Vagina (tissue), 2 donors: ENCODE measurements at regions not wholly inside any gene's neighbourhood (a gene's known extent, or its start where the extent isn't known, plus 50 kb on each side); places are given as distances from the start of the nearest gene placed in this dataset.

Experiments used
- DNase-seq, 2 donors: peaks; one replicate each; pipeline ENCODE4 v3.0.0-alpha.2; 2017; ENCODE audit errors: extremely low spot score in 2 of 2
- H3K27ac ChIP-seq: fragments of 200-600 bp; sonication (generic); one replicate; pipeline ENCODE4 v1.5.1; 2019
- H3K27me3 ChIP-seq: fragments of 200-600 bp; sonication (generic); one replicate; pipeline ENCODE4 v1.5.1; 2019
- H3K36me3 ChIP-seq, 2 donors: fragments of 200-600 bp; sonication (generic); one replicate each; pipeline ENCODE4 v1.5.1; 2017 to 2019
- H3K4me1 ChIP-seq: fragments of 200-600 bp; sonication (generic); one replicate; pipeline ENCODE4 v1.5.1; 2019
- H3K4me3 ChIP-seq, 2 donors: fragments of 200-600 bp; sonication (generic); 1 replicate in 1 of 2; 2 replicates in 1 of 2; pipeline ENCODE4 v1.5.1; 2016 to 2019
- H3K9me3 ChIP-seq: fragments of 200-600 bp; sonication (generic); one replicate; pipeline ENCODE4 v1.5.1; 2019
- POLR2A ChIP-seq, 2 donors: fragments of 450-650 bp; IDR thresholded peaks; one replicate each; pipeline ENCODE4 v1.6.1; 2017; ENCODE audit warnings: antibody characterized with exemption in 2 of 2, mild to moderate bottlenecking in 2 of 2, moderate library complexity in 2 of 2
- POLR2AphosphoS5 ChIP-seq, 2 donors: sonication (generic); formaldehyde crosslinking; IDR thresholded peaks; one replicate each; pipeline ENCODE4 v1.9.0; 2017; ENCODE audit warnings: antibody characterized with exemption in 2 of 2, mild to moderate bottlenecking in 2 of 2, low read depth in 1 of 2; ENCODE audit not compliant: insufficient read depth in 1 of 2
- intact Hi-C: fragments of 100-400 bp; cut with DNase I; formaldehyde crosslinking; loops from one replicate; pipeline ENCODE4 v1.15.1; 2023
- TF ChIP-seq, protein P1 (sequence below), 3 experiments: fragments of 450-650 bp in 2 of 3; fragments of 200-600 bp in 1 of 3; sonication (generic) in 1 of 3; IDR thresholded peaks; one replicate each; pipeline ENCODE4 v1.5.1; 2017 to 2019; ENCODE audit warnings: antibody characterized with exemption in 3 of 3, mild to moderate bottlenecking in 2 of 3, moderate library complexity in 2 of 3

DNA sequence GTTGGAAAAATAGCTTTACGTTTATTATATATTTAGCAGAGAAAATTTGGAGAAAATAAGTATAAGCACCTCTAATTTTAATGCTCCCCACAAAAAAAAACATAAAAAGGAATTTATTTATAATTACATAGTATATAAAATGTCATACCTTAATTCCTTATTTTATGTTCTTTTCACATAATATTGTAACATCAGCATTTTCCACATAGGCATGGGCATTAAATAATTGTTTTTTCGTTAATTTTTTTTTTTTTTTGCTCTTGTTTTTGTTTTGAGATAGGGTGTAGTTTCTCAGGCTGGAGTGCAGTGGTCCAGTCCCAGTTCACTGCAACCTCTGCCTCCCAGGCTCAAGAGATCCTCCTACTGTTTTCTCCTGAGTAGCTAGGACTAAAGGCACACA is 329.8 kb upstream of the FOXG1 start:
- no peak overlapping the region for H3K27ac ChIP-seq
- H3K9me3 ChIP-seq = no peaks in the 10 kb centered on the region
- TF ChIP-seq POLR2AphosphoS5 (IDR thresholded peaks at IDR 0.05; ENCODE audit: insufficient read depth in 1 of 2, low read depth in 1 of 2) = no peak
- TF ChIP-seq POLR2A (IDR thresholded peaks at IDR 0.05) = no peak
- TF ChIP-seq, protein P1, sequence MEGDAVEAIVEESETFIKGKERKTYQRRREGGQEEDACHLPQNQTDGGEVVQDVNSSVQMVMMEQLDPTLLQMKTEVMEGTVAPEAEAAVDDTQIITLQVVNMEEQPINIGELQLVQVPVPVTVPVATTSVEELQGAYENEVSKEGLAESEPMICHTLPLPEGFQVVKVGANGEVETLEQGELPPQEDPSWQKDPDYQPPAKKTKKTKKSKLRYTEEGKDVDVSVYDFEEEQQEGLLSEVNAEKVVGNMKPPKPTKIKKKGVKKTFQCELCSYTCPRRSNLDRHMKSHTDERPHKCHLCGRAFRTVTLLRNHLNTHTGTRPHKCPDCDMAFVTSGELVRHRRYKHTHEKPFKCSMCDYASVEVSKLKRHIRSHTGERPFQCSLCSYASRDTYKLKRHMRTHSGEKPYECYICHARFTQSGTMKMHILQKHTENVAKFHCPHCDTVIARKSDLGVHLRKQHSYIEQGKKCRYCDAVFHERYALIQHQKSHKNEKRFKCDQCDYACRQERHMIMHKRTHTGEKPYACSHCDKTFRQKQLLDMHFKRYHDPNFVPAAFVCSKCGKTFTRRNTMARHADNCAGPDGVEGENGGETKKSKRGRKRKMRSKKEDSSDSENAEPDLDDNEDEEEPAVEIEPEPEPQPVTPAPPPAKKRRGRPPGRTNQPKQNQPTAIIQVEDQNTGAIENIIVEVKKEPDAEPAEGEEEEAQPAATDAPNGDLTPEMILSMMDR (IDR thresholded peaks at IDR 0.05) = no peak
- H3K27me3 ChIP-seq = no peaks in the 10 kb centered on the region
- no peaks in the 10 kb centered on the region for H3K36me3 ChIP-seq
- no peaks in the 10 kb centered on the region for H3K4me1 ChIP-seq
- no peak overlapping the region for H3K4me3 ChIP-seq
- DNase-seq = no peak
- intact Hi-C loops = no loop called here

DNA sequence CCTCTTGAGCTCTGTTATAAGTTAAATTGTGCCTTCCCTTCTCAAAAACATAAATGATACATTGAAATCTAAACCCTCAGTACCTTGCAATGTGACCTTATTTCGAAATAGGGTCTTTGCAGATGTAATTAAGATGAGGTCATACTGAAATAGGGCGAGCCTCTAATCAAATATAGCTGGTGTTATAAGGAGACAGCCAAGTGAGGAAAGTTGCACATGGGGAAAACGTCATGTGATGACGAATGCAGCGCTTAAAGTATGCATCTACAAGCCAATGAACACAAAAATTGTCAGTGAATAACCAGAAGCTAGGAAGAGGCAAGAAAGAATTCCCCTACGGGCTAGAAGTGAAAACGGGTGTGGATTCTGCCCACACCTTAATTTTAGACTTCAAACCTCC is 305.2 kb upstream of the FOXG1 start:
- H3K27ac ChIP-seq = no peak overlapping the region
- TF ChIP-seq, protein P1 (IDR thresholded peaks at IDR 0.05) = no peak
- TF ChIP-seq POLR2A (IDR thresholded peaks at IDR 0.05) (no peak), POLR2AphosphoS5 (IDR thresholded peaks at IDR 0.05; ENCODE audit: insufficient read depth in 1 of 2, low read depth in 1 of 2) (no peak)
- H3K27me3 ChIP-seq = no peaks in the 10 kb centered on the region
- H3K4me1 ChIP-seq = no peaks in the 10 kb centered on the region
- intact Hi-C loops = no loop called here
- H3K9me3 ChIP-seq = no peaks in the 10 kb centered on the region
- no peaks in the 10 kb centered on the region for H3K36me3 ChIP-seq
- DNase-seq = no peak
- H3K4me3 ChIP-seq = no peak overlapping the region

DNA sequence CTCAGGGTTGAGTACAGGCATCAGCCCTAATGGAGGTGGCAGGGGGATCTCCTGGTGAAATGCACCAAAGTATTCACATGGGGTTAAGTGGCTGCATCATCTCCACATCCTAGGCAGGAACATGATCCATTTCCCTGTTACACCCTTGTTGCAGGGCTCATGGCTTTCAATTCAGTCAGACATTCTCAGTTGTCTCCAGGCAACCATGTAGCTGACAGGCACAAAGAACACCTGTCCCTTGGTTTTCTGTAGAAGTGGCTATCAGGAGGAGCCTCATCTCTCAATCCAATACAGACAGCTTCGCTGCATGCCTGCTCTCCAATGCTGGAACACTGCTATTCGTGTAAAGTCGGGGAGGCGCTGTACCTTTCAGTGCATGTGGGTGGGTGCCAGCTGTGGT is 299.0 kb upstream of the FOXG1 start:
- H3K4me3 ChIP-seq = no peak overlapping the region
- no peak for TF ChIP-seq POLR2AphosphoS5 (IDR thresholded peaks at IDR 0.05; ENCODE audit: insufficient read depth in 1 of 2, low read depth in 1 of 2)
- TF ChIP-seq POLR2A (IDR thresholded peaks at IDR 0.05) = no peak
- TF ChIP-seq, protein P1 (IDR thresholded peaks at IDR 0.05) = no peak
- intact Hi-C loops = no loop called here
- no peaks in the 10 kb centered on the region for H3K4me1 ChIP-seq
- no peaks in the 10 kb centered on the region for H3K27me3 ChIP-seq
- H3K9me3 ChIP-seq = no peaks in the 10 kb centered on the region
- no peaks in the 10 kb centered on the region for H3K36me3 ChIP-seq
- no peak overlapping the region for H3K27ac ChIP-seq
- no peak for DNase-seq

DNA sequence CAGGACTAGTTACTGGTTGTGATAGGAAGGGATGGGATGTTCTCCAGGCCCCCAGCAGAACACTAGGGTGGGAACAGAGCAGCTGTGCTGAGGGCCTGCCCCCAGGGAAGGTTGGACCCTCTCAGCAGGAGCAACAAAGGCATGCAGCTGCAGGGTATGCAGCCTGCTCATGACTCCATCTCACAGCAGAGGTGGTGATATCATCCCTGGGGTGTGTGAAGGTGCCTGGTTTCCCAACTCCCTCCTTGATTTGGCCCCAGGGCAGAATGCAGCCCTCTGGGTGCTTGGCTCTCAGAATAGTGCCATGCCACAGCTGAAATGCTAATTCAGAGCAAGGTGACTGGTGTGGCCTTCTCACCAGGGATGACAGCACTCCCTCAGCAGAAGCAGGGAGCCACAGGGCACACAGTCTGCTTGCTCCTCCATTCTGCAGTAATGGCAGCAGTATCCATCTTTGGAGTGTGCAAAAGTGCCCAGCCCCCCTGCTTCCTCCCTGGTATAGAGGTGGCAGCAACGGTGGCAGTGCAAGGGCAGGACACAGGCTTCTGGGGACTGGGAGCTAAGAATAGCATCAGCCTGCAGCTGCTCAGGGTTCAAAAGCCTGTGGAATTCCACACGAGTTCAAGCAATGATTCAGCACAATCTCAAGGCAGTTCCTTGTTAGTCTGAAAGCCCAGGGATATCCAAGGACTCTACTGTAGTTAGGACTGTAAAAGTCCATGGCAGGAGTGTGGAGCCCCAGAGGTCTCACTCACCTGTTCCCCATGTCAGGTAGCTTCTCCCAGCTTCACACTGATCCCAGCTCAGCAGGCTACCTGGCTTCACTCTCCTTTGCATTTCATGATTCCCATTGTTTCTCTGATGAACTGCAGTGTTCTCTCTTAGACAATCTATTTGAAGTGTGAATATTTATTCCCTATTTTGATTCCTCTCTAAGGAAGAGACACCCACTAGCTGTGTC is 298.1 kb upstream of the FOXG1 start:
- Histone ChIP-seq H3K4me1 (no peaks in the 10 kb centered on the region), H3K9me3 (no peaks in the 10 kb centered on the region), H3K36me3 (no peaks in the 10 kb centered on the region), H3K4me3 (no peak overlapping the region), H3K27ac (no peak overlapping the region), H3K27me3 (no peaks in the 10 kb centered on the region)
- no peak for DNase-seq
- TF ChIP-seq POLR2A (IDR thresholded peaks at IDR 0.05) = no peak
- no peak for TF ChIP-seq POLR2AphosphoS5 (IDR thresholded peaks at IDR 0.05; ENCODE audit: insufficient read depth in 1 of 2, low read depth in 1 of 2)
- intact Hi-C loops = no loop called here

DNA sequence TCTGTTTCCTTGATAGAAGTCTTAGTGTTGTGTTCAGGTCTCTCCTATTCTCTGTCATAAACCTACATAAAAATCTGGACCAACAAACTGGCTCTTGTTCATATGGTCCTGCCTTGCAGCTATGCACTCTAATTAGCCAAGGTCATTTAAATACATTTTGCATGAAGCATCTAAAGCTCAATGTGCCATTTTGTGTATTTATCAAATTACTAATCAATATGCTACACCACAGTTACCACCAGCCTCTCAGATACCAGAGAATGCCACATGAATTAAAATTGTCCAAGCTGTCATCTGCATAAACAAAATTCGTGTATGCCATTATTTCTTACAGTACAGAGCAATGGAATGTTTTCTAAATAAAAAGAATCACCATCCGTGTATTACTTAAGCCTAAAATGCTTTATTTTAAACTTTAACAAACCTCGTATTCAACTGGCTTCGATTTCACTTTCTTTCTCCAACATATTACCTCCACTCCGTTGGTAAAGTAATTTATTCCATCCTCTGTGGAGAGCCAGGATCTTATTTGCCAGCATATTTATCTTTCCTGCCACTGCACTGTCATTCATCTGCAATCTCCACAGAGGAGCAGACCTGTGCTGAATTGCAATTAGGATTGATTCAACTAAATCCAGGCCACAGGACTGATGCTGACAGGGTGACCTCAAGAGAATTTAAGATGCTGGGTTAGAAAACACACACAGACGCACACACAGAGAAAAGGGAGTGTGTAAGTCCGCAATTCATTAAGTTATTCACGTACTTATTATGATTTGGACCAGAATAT is 284.1 kb upstream of the FOXG1 start:
- TF ChIP-seq POLR2A (IDR thresholded peaks at IDR 0.05) = no peak
- TF ChIP-seq POLR2AphosphoS5 (IDR thresholded peaks at IDR 0.05; ENCODE audit: insufficient read depth in 1 of 2, low read depth in 1 of 2) = no peak
- DNase-seq = no peak
- intact Hi-C loops = no loop called here

More for the DNA sequence above, 284.1 kb upstream of the FOXG1 start:
- no peaks in the 10 kb centered on the region for H3K27me3 ChIP-seq
- no peak overlapping the region for H3K4me3 ChIP-seq
- no peaks in the 10 kb centered on the region for H3K9me3 ChIP-seq
- H3K36me3 ChIP-seq = no peaks in the 10 kb centered on the region
- H3K27ac ChIP-seq = no peak overlapping the region
- H3K4me1 ChIP-seq = no peaks in the 10 kb centered on the region
